ENCODE measurements at regions not wholly inside any gene's neighbourhood (a gene's known extent, or its start where the extent isn't known, plus 50 kb on each side); places are given as distances from the start of the nearest gene placed in this dataset.
"Not testable (repeated sequence)": the region's sequence is repeated elsewhere in the genome, so short reads cannot be mapped to it uniquely, and the experiment has no call there.

- TF ChIP-seq CTCF, POLR2A (IDR thresholded peaks at IDR 0.05): not testable (repeated sequence)
Measured at GRCh38 chr21:13969002-13969401, 241.8 kb downstream of the LIPI start.
